GM13976 (cell line): ENCODE measurements at regions not wholly inside any gene's neighbourhood (a gene's known extent, or its start where the extent isn't known, plus 50 kb on each side); places are given as distances from the start of the nearest gene placed in this dataset.
"Not testable (repeated sequence)": the region's sequence is repeated elsewhere in the genome, so short reads cannot be mapped to it uniquely, and the experiment has no call there.

Experiments used
- DNase-seq: peaks from one replicate; pipeline ENCODE4 v3.0.0; 2012; ENCODE audit warnings: low spot score
- in situ Hi-C: fragments of 300-500 bp; cut with MboI; formaldehyde crosslinking; loops from one replicate; pipeline ENCODE4 v1.12.0; 2022; ENCODE audit warnings: low sequenced_read_pairs, mixed read lengths, inconsistent platforms; ENCODE audit not compliant: unreplicated experiment
- TF ChIP-seq, protein P1 (sequence below): IDR thresholded peaks from 2 replicates; pipeline ENCODE4 v1.5.1; 2012; ENCODE audit warnings: borderline replicate concordance, mild to moderate bottlenecking; ENCODE audit not compliant: insufficient read depth; ENCODE audit errors: extremely low read depth, missing control alignments, control extremely low read depth

DNA sequence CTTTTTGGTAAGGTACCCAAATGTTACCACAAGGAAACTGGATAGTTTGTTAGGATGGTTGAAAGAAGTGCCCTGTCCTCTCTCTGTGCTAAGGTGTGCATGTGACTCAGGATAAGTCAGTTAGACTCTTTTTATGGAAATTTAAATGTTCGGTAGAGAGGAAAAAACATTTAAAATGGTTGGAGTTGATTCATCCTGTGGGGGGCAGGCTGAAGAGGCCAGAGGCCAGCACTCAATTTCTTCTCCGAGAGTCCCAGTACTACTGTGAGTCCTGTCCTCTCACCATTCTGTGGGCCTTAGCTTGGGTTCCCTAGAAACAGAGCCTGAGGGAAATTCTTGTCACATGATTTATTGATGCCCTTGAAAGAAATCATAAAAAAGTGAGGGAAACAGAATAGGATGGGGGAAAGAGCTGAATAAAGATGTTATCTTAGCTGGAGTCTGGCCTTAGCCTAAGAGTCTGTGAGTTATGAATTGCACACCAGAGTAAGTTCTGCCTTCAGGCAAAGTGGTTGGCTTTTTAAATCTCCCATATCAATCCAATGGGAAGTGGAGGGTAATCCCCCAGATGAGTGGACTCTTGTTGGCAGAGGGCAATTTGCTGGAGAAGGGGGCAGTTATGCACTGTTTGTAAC lies 106.5 kb upstream of the GALNT15 start:
- no peak for DNase-seq
- TF ChIP-seq, protein P1, sequence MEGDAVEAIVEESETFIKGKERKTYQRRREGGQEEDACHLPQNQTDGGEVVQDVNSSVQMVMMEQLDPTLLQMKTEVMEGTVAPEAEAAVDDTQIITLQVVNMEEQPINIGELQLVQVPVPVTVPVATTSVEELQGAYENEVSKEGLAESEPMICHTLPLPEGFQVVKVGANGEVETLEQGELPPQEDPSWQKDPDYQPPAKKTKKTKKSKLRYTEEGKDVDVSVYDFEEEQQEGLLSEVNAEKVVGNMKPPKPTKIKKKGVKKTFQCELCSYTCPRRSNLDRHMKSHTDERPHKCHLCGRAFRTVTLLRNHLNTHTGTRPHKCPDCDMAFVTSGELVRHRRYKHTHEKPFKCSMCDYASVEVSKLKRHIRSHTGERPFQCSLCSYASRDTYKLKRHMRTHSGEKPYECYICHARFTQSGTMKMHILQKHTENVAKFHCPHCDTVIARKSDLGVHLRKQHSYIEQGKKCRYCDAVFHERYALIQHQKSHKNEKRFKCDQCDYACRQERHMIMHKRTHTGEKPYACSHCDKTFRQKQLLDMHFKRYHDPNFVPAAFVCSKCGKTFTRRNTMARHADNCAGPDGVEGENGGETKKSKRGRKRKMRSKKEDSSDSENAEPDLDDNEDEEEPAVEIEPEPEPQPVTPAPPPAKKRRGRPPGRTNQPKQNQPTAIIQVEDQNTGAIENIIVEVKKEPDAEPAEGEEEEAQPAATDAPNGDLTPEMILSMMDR: no peak
- in situ Hi-C loops: no loop called here

DNA sequence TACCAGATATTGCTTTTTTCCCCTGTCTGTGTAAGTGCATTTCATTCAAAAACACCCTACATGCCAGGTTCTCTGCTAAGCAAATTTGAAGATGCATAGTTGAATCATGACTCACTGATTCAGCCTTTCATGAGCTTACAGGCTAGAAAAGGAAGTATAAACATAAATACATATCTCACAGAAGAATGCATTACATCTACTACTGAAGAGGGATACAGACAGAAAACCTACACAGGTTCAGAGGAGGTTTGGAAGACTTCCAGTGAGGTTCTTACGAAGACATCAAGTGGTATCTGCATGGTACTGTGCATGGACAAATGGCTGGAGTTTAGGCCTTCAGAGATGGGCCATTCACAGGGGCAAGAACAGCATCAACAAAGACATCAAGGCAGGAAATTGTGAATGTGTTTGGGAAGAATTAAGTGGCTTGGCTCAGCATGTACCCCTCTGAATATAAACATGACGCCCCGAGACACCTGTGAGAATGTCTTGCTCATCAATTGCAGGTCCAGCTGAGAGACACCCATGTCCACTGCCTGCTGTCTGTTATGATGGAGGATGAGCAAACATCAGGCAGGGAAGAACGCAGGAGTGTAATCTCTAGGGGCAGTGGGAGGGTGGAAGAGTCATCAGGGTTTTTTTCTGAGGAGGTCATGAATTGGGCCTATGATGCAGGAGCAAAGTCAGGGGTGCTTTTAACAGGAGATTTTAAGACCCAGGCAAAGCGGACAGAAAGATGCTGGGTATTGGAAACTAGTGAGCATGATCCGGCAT lies 105.1 kb upstream of the GALNT15 start:
- DNase-seq: no peak
- TF ChIP-seq, protein P1: no peak
- in situ Hi-C loops: no loop called here

DNA sequence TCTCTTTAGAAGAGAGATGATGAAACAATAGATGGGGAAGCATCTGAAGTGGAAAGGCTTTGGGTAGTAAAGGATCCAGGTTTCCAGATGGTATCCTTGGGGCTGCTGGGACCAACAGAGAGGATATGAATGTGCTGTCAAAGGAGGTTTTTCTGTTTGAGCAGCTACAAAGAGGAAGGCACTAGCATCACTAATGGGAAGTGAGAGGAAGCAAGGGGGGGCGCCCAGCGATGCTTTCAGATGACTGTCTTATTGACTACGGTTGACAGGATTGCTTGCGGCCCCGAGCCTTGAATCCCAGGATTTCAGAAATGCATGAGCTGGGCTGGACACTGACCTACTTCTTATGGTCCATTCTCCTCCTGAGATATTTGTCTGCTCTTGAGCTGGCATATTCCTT lies 103.8 kb upstream of the GALNT15 start:
- no peak for DNase-seq
- in situ Hi-C loops: no loop called here
- TF ChIP-seq, protein P1: no peak

DNA sequence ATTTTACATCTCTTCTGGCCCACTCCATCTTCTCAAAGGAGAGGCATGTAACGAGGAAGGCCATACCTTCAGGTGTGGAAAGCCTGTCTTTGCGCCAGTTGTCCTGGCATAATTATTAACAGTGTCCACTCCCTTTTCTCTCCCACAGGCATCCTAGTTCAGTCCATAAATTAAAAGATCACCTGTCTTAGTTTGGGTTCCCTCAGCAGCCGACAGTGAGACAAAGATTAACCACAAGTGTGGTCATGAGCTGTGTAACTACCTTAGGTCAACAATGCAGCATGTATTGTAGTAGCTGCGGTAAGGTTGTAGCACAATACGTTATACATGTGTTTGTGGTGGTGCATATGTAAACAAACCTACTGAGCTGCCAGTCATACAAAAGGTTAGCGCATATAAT lies 103.3 kb upstream of the GALNT15 start:
- no peak for DNase-seq
- in situ Hi-C loops: no loop called here
- TF ChIP-seq, protein P1: no peak

DNA sequence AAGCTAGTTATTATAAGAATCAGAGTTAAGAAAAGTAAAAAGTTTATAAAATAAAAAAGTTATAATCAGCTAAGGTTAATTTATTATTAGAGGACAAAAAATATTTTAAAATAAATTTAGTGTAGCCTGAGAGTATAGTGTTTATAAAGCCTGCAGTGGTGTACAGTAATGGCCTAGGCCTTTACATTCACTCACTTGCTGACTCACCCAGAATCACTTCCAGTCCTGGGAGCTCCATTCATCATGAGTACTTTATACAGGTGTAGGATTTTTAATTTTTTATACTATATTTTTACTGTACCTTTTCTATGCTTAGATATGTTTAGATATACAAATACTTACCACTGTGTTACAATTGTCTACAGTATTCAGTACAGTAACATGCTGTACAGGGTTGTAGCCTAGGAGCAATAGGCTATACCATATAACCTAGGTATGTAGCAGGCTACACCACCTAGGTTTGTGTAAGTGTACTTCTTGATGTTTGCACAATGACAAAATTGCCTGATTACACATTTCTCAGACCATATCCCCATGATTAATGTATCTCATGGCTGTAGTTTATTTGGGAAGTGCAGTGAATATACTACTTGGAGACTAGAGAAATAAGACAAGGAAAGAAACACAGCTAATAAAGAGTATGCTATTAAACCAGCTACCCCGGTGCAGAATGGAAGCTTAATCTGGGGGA lies 101.9 kb upstream of the GALNT15 start:
- in situ Hi-C loops: no loop called here
- DNase-seq: no peak
- TF ChIP-seq, protein P1: no peak

DNA sequence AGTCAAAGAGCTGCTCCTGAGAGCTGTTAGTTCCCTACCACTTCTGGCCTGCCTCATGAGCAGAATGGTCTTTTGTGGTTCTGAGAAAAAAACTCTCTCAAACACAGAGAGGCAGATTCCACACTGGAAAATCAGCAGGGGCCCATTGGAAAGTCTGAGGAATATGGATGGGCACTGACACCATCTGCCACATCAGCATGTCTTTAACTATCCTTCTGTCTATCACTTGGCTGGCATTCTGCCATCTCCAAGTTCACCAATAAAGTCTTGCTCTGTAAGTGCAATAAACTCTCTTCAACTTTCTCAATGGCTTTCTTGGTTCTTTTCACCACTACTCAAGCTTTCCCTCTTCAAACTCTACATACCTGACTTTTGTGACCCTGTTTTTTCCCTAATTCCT lies 101.3 kb upstream of the GALNT15 start:
- TF ChIP-seq, protein P1: no peak
- DNase-seq: no peak
- in situ Hi-C loops: no loop called here

DNA sequence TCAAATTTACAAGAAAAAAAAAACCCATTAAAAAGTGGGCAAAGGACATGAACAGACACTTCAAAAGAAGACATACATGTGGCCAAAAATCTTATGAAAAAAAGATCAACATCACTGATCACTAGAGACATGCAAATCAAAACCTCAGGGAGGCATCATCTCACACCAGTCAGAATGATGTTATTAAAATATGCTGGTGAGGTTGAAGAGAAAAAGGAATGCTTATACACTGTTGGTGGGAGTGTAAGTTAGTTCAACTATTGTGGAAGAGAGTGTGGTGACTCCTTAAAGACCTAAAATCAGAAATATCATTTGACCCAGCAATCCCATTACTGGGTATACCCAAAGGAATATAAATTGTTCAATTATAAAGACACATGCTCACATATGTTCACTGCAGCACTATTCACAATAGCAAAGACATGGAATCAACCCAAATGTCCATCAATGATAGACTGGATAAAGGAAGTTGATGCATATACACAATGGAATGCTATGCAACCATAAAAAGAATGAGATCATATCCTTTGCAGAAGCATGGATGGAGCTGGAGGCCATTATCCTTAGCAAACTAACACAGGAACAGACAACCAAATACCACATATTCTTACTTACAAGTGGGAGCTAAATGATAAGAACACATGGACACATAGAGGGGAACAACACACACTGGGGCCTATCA lies 100.3 kb upstream of the GALNT15 start:
- in situ Hi-C loops, DNase-seq: not testable (repeated sequence)
